B cell (primary cell): ENCODE measurements at regions not wholly inside any gene's neighbourhood (a gene's known extent, or its start where the extent isn't known, plus 50 kb on each side); places are given as distances from the start of the nearest gene placed in this dataset.

ENCODE experiments used
- CTCF ChIP-seq: fragments of 200-600 bp; IDR thresholded peaks from one replicate; pipeline ENCODE4 v1.8.0; 2022; ENCODE audit warnings: antibody characterized with exemption, mild to moderate bottlenecking
- EZH2 ChIP-seq: IDR thresholded peaks from 2 replicates; pipeline ENCODE4 v1.6.1; 2012; ENCODE audit warnings: borderline replicate concordance, low read depth, mild to moderate bottlenecking, moderate library complexity, low read length; ENCODE audit not compliant: insufficient read depth, poor library complexity, severe bottlenecking

GRCh38 chr18:51480407-51481261, 283.2 kb upstream of the MEX3C start:
- TF ChIP-seq CTCF (no peak), EZH2 (no peak)
